Panc1 (cell line): ENCODE measurements at regions not wholly inside any gene's neighbourhood (a gene's known extent, or its start where the extent isn't known, plus 50 kb on each side); places are given as distances from the start of the nearest gene placed in this dataset.

Experiments
- CTCF ChIP-seq: fragments of 450-650 bp; IDR thresholded peaks from 2 replicates; pipeline ENCODE4 v1.5.1; 2017; ENCODE audit warnings: mild to moderate bottlenecking
- REST ChIP-seq, 2 experiments: IDR thresholded peaks; 2 replicates each; pipeline ENCODE4 v1.6.1; 2011 to 2012; ENCODE audit warnings: low read depth in 2 of 2, control low read depth in 1 of 2, low read length in 1 of 2, mild to moderate bottlenecking in 1 of 2, moderate library complexity in 1 of 2; ENCODE audit not compliant: insufficient read depth in 1 of 2

- TF ChIP-seq CTCF: no peak
- no peak for TF ChIP-seq REST (IDR thresholded peaks at IDR 0.05; ENCODE audit: insufficient read depth in 1 of 2, low read depth in 2 of 2, low read length in 1 of 2)
Observed at GRCh38 chr13:47158593-47158992, 261.7 kb upstream of the HTR2A start.
